ENCODE measurements at regions not wholly inside any gene's neighbourhood (a gene's known extent, or its start where the extent isn't known, plus 50 kb on each side); places are given as distances from the start of the nearest gene placed in this dataset.

DNA sequence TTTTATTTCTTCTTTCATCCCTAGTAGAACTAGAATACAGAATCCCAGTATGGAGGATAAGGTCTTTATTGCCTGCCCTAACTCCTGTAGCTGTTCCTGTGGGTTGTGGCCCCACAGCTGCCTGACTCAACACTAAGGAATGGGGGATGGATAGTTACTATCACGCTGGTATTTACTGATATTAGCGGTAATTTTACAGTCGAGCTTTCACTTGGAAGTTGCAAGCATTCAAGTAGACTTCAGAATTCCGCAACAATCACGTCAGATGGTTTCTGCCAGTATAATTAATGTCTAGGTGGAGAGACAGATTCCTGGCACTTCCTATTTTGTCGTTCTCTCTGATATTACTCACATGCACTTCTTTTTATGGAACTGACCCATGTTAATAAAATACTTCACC, 489.8 kb downstream of the PABPC4L start:
- no peaks in the 10 kb centered on the region for H3K36me3 ChIP-seq (ENCODE audit: insufficient read depth, low read length)
- peaks cover 4% of the 10 kb centered on the region; the same call in 1 of the 2 replicates for H3K9me3 ChIP-seq (ENCODE audit: control insufficient read depth, insufficient read depth, low read length)
- no peaks in the 10 kb centered on the region for H3K4me1 ChIP-seq (ENCODE audit: insufficient read depth, low read length)
- H3K9ac ChIP-seq (ENCODE audit: low read depth, low read length): no peak overlapping the region

DNA sequence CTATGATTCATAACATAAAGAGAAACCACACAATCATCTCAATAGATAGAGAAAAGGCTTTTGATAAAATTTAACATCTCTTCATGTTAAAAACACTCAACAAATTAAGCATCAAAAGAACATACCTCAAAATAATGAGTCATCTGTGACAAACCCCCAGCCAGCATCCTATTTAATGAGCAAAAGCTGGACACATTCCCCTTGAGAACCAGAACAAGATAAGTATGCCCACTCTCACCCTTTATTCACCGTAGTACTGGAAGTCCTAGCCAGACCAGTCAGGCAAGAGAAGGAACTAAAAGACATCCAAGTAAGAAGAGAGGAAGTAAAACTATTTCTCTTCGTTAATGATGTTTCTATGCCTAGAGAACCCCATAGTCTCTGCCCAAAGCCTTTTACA, 507.2 kb downstream of the PABPC4L start:
- no peaks in the 10 kb centered on the region for H3K4me1 ChIP-seq (ENCODE audit: insufficient read depth, low read length)
- no peaks in the 10 kb centered on the region for H3K9me3 ChIP-seq (ENCODE audit: control insufficient read depth, insufficient read depth, low read length)

DNA sequence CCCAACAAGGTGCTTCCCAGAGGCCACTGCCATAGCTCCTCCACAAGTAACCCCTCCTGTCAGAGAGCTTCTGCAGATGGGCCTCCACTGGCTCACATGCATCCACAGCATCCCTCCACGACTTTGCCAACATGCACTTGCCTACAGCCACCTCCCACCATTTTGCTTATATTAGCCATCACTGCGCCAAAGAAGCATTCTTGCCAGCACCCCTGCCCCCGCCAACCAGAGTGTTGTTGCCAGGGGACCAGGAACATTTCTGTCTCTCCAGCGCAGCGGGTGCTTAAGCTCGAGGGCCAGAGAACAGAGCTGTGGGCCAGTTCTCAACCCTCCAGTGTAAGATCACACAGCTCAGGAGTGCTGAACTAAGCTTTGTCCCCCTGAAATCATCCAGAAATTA, 517.6 kb downstream of the PABPC4L start:
- Histone ChIP-seq H3K4me1 (ENCODE audit: insufficient read depth, low read length) (no peaks in the 10 kb centered on the region), H3K36me3 (ENCODE audit: insufficient read depth, low read length) (no peaks in the 10 kb centered on the region), H3K9ac (ENCODE audit: low read depth, low read length) (no peak overlapping the region), H3K9me3 (ENCODE audit: control insufficient read depth, insufficient read depth, low read length) (no peaks in the 10 kb centered on the region; the same call in 1 of the 2 replicates)

More for the DNA sequence above, 507.2 kb downstream of the PABPC4L start:
- no peaks in the 10 kb centered on the region for H3K36me3 ChIP-seq (ENCODE audit: insufficient read depth, low read length)
- no peak overlapping the region for H3K9ac ChIP-seq (ENCODE audit: low read depth, low read length)

DNA sequence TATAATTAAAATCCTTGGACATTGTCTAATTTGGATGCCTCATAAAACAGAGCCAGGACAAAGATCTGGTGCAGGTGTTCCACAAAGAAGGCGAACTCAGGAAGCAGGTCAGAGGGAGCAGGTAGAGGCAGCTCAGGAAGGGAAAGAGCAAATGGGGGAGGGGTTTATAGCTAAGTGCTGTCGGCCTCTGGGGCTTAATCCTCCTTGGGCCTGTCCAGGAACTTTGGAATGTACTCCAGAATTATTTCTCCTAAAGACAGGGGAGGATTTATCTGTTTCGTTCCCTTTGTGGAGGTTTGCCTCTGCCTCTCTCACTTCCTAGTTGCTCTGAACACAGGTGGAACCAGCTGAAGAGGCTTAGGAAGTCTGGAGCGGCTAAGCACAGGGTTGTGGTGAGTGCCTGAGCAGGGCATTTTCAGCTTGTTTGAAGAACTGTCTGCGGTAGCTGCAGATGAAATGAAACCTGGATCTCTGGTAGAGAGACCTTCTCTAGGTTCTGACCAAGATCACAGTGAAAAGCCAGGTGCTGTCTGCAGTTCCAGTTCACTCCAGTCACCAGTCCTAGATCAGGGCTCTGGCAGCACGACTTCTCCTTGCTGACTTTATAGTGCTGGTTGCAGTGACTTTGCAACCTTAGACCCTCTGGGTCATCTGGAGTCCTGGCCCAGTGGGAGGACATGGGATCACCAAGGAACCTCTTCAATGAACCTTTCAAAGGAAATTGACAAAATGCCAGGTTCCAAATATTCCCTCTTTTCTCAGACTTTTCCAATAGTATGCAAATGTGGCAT, 519.2 kb downstream of the PCDH10 start:
- Histone ChIP-seq H3K9me3 (ENCODE audit: control insufficient read depth, insufficient read depth, low read length) (no peaks in the 10 kb centered on the region), H3K4me1 (ENCODE audit: insufficient read depth, low read length) (peaks cover 9% of the 10 kb centered on the region; the same call in 1 of the 2 replicates), H3K9ac (ENCODE audit: low read depth, low read length) (no peak overlapping the region), H3K36me3 (ENCODE audit: insufficient read depth, low read length) (no peaks in the 10 kb centered on the region)

DNA sequence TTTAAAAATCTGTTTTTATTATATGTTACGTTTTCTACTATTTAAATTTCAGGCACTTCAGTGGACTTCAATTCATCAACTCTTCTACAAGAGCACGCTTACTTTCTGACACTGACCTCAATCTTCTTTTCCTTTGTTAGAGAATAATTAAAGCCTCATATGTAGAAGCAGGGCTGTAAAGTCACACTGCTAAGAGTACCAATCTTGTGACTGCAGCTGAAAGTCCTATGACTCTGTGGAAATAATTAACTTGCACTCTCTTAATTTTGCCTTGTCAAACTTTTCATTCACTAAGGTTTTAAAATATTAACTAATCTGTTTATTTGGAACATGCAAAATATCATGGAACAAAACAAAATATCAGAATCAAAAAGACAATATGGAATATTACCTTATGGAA, 498.1 kb downstream of the PCDH10 start:
- no peaks in the 10 kb centered on the region for H3K36me3 ChIP-seq (ENCODE audit: insufficient read depth, low read length)
- no peaks in the 10 kb centered on the region for H3K4me1 ChIP-seq (ENCODE audit: insufficient read depth, low read length)
- no peak overlapping the region for H3K9ac ChIP-seq (ENCODE audit: low read depth, low read length)
- H3K9me3 ChIP-seq (ENCODE audit: control insufficient read depth, insufficient read depth, low read length): no peaks in the 10 kb centered on the region

DNA sequence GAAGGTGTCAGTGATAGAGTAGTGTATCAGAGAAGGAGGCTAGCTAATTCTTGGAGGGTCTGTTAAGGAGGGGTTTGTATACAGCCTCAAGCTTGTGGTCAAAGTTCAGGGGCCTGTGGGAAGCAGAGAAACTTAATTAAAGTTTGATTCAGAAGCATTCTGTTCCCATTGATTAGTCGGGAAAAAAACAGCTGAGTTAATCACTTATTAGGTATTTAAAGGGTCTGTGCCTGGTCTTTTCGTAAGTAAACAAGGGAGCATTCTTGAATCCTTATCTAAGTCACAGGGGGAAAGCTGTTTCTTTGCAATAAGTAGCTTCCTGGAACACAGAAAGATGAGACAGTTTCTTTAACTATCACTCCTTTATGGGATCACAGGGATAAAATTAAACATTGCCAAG, 492.1 kb downstream of the PCDH10 start:
- no peak overlapping the region for H3K9ac ChIP-seq (ENCODE audit: low read depth, low read length)
- H3K4me1 ChIP-seq (ENCODE audit: insufficient read depth, low read length): no peaks in the 10 kb centered on the region
- no peaks in the 10 kb centered on the region for H3K36me3 ChIP-seq (ENCODE audit: insufficient read depth, low read length)
- H3K9me3 ChIP-seq (ENCODE audit: control insufficient read depth, insufficient read depth, low read length): no peaks in the 10 kb centered on the region

DNA sequence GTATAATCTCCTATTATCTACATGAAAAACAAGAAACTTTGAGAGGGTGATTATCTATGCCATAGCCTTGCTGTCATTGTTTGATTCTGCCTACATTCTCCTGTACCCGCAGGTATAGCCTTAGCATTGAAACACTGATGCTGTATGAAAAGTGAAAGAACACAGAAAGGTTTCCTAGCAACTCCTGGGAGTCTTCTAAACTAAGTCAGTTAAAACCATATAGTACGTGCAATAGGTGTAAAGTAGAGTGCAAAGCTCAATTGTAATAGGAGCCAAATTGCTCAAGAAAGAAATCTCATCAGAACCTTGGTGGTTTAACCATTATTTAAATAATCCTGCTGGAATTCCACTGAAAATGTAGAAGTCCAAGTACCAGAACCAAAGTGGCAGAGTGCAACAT, 489.7 kb downstream of the PCDH10 start:
- Histone ChIP-seq H3K36me3 (ENCODE audit: insufficient read depth, low read length) (no peaks in the 10 kb centered on the region), H3K4me1 (ENCODE audit: insufficient read depth, low read length) (no peaks in the 10 kb centered on the region), H3K9me3 (ENCODE audit: control insufficient read depth, insufficient read depth, low read length) (no peaks in the 10 kb centered on the region), H3K9ac (ENCODE audit: low read depth, low read length) (no peak overlapping the region)

DNA sequence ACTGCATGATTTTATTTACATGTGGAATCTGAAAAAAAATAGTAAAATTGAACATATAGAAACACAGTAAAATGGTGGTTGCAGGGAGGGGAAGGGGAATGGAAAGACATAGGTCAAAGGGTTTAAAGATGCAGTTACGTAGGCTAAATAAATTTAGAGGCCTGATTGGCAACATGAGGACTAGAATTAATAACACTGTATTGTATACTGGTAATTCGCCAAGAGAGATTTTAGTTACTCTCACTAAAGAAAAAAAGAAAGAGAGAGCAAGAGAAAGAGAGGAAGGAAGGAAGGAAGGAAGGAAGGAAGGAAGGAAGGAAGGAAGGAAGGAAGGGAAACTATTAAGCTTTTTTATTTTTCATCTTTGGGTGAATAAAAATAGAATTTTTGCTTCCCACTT, 488.1 kb downstream of the PCDH10 start:
- Histone ChIP-seq H3K4me1 (ENCODE audit: insufficient read depth, low read length) (no peaks in the 10 kb centered on the region), H3K9me3 (ENCODE audit: control insufficient read depth, insufficient read depth, low read length) (no peaks in the 10 kb centered on the region), H3K36me3 (ENCODE audit: insufficient read depth, low read length) (no peaks in the 10 kb centered on the region), H3K9ac (ENCODE audit: low read depth, low read length) (no peak overlapping the region)

DNA sequence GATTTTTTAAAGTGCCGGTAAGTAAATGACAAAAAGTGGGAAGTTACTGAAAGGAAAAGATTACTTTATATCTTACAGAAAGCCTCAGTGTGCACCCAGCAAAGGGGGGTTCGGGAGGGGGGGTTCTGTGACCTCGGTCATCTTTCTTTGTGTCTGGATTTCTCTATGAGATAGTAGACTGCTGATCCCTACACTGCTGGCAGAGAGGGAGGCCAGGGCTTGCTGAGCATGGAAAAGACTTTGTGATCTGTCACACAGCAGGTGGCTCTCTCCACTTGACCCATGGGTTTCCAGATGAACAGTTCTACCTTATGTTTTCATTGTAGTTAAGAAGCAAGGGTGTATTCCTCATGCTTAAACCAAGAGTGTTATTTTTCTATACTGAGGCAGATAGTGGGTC, 475.6 kb downstream of the PCDH10 start:
- H3K4me1 ChIP-seq (ENCODE audit: insufficient read depth, low read length): peaks cover 28% of the 10 kb centered on the region; the same call in 1 of the 2 replicates
- no peaks in the 10 kb centered on the region for H3K9me3 ChIP-seq (ENCODE audit: control insufficient read depth, insufficient read depth, low read length)
- H3K36me3 ChIP-seq (ENCODE audit: insufficient read depth, low read length): no peaks in the 10 kb centered on the region
- no peak overlapping the region for H3K9ac ChIP-seq (ENCODE audit: low read depth, low read length)

DNA sequence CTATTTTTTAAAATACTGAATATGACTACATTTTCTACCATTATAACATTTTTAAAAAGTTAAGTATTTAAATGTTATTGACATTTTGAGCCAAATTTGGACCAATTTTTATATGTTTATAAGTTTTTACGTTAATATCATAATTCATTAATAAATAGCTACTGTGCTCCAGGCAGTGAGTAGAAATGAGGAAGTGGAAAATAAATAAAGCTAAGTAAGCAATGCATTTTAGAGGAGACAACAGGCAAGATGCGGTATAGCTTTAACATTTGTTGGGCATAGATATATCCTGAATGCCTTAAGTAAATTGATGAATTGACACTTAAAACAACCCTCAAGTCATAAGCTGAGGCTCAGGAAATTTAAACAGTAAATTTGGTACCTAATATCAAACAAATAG, 474.8 kb downstream of the PCDH10 start:
- Histone ChIP-seq H3K36me3 (ENCODE audit: insufficient read depth, low read length) (no peaks in the 10 kb centered on the region), H3K4me1 (ENCODE audit: insufficient read depth, low read length) (peaks cover 28% of the 10 kb centered on the region; the same call in 1 of the 2 replicates), H3K9me3 (ENCODE audit: control insufficient read depth, insufficient read depth, low read length) (no peaks in the 10 kb centered on the region), H3K9ac (ENCODE audit: low read depth, low read length) (no peak overlapping the region)

DNA sequence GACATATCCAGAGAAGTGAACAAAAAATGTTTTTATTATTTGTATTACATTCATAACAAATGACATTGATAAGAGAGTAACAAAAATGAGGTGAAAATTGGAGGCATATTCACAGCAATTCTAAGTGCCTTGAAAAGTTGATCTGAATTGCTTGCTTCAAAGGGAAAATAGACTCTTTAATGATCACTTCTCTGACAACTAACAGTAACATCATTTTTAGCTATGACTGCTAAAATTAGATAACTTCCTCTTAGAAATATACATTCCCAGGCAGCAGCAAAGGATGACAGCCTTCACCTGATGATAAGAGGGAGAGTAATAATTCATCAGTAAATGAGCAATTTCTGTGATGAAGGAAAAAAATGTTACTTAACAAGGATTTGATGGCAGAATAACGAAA, 472.5 kb downstream of the PCDH10 start:
- no peaks in the 10 kb centered on the region for H3K36me3 ChIP-seq (ENCODE audit: insufficient read depth, low read length)

DNA sequence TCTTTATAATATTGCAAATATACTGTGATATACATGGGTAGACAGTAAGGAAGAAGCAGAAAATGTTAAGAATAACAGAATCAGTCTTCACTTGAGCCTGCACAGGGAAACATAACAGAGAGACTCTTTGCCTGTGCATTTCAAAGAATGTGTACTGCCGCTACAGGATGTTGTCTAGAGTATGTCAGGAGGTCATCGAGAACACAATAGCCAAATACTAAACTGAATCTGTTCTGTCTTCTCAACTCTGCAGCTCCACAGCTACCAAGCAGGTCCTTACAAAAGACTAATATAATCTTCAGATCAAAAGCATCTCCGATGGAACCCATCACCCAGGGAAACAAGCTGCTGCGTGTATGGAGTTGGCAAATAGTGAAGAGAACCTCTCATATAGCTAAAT, 471.5 kb downstream of the PCDH10 start:
- H3K36me3 ChIP-seq (ENCODE audit: insufficient read depth, low read length): no peaks in the 10 kb centered on the region
- no peaks in the 10 kb centered on the region for H3K9me3 ChIP-seq (ENCODE audit: control insufficient read depth, insufficient read depth, low read length)
- H3K9ac ChIP-seq (ENCODE audit: low read depth, low read length): no peak overlapping the region
- peaks cover 24% of the 10 kb centered on the region; the same call in 1 of the 2 replicates for H3K4me1 ChIP-seq (ENCODE audit: insufficient read depth, low read length)

More for the DNA sequence above, 472.5 kb downstream of the PCDH10 start:
- H3K4me1 ChIP-seq (ENCODE audit: insufficient read depth, low read length): peaks cover 28% of the 10 kb centered on the region; the same call in 1 of the 2 replicates
- no peaks in the 10 kb centered on the region for H3K9me3 ChIP-seq (ENCODE audit: control insufficient read depth, insufficient read depth, low read length)
- H3K9ac ChIP-seq (ENCODE audit: low read depth, low read length): no peak overlapping the region

DNA sequence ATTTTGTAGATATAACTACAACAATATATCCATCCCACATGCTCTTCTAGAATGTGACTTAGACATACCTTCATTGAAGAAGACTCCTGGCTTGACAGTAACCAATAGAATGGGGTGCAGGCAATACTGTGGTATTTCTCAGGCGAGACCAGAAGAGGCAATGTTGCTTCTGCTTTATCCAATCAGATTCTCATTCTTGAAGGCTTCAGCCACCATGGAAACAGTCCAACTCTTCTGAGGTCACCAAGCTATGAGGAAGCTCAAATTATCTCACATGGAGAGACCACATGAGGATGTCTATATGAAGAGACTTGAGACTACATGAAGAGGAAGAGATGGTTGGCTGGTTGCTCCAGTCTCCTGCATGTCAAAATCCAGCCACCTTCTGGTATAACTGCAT, 469.9 kb downstream of the PCDH10 start:
- peaks cover 13% of the 10 kb centered on the region; the same call in 1 of the 2 replicates for H3K4me1 ChIP-seq (ENCODE audit: insufficient read depth, low read length)
- H3K9me3 ChIP-seq (ENCODE audit: control insufficient read depth, insufficient read depth, low read length): no peaks in the 10 kb centered on the region
- H3K9ac ChIP-seq (ENCODE audit: low read depth, low read length): no peak overlapping the region
- no peaks in the 10 kb centered on the region for H3K36me3 ChIP-seq (ENCODE audit: insufficient read depth, low read length)

DNA sequence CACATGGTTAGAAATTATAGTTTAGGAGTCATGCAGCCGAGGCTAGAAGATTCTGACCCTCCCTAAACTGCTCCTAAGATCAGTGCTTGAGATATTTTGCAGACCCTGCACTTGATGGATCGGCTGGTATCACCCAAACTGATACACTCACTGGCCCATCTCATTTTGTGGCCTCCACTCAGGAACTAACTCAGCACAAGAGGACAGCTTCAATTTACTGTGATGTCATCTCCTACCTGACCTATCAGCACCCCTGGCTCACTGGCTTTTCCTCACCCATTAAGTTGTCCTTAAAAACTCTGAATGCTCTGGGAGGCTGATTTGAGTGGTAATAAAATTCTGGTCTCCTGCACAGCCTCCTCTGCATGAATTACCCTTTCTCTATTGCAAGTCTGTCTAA, 450.9 kb downstream of the PCDH10 start:
- Histone ChIP-seq H3K4me1 (ENCODE audit: insufficient read depth, low read length) (0 out of 2 replicates have a peak, but pooled peaks cover 7% of the 10 kb centered on the region), H3K9ac (ENCODE audit: low read depth, low read length) (no peak overlapping the region), H3K9me3 (ENCODE audit: control insufficient read depth, insufficient read depth, low read length) (peaks cover 2% of the 10 kb centered on the region; the same call in 1 of the 2 replicates), H3K36me3 (ENCODE audit: insufficient read depth, low read length) (no peaks in the 10 kb centered on the region)

DNA sequence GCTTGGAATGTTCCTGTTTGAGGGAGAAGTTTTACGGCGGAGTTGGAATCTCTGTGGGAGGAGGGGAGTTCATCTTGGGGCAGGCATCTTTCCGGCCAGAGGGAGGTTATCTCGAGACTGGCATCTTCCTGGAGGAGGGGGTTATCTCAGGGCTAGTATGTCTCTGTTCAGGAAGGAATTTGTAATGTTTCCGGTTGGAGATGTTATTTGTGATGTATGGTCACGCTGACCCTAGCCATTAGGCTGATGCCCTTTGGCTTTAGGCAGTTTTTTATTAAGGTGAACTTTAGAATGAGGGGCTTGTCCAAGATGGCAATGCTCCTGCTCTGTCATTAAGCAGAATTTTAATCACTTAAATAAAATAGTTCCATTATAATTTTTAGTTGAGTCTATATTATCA, 449.7 kb downstream of the PCDH10 start:
- Histone ChIP-seq H3K36me3 (ENCODE audit: insufficient read depth, low read length) (no peaks in the 10 kb centered on the region), H3K4me1 (ENCODE audit: insufficient read depth, low read length) (peaks cover 18% of the 10 kb centered on the region; the same call in 1 of the 2 replicates), H3K9me3 (ENCODE audit: control insufficient read depth, insufficient read depth, low read length) (no peaks in the 10 kb centered on the region), H3K9ac (ENCODE audit: low read depth, low read length) (no peak overlapping the region)
